H1 (cell line): ENCODE measurements at regions not wholly inside any gene's neighbourhood (a gene's known extent, or its start where the extent isn't known, plus 50 kb on each side); places are given as distances from the start of the nearest gene placed in this dataset.

Experiments
- ASH2L ChIP-seq: fragments of 200-600, 300-600 bp; sonication (generic); IDR thresholded peaks from one replicate; pipeline ENCODE4 v1.7.1; 2017; ENCODE audit warnings: low read length
- CTCF ChIP-seq, 3 experiments: IDR thresholded peaks; 1 replicate in 2 of 3; 2 replicates in 1 of 3; pipeline versions ENCODE4 v1.5.1 to v1.6.1; 2011; ENCODE audit warnings: low read length in 3 of 3, mild to moderate bottlenecking in 3 of 3, inconsistent platforms in 2 of 3, low read depth in 1 of 3, moderate library complexity in 1 of 3; ENCODE audit not compliant: insufficient read depth in 1 of 3; ENCODE audit errors: control extremely low read depth in 1 of 3
- EGR1 ChIP-seq: IDR thresholded peaks from 2 replicates; pipeline ENCODE4 v1.6.1; 2011; ENCODE audit warnings: low read depth, low read length, borderline replicate concordance
- RAD21 ChIP-seq, 2 experiments: IDR thresholded peaks in 1 of 2; conservative IDR thresholded peaks in 1 of 2; 2 replicates each; pipeline ENCODE4 v1.6.1; 2011; ENCODE audit warnings: low read depth in 2 of 2, low read length in 2 of 2, improper control_type of control experiment in 1 of 2, inconsistent platforms in 1 of 2, mild to moderate bottlenecking in 1 of 2, moderate library complexity in 1 of 2
- SRF ChIP-seq: IDR thresholded peaks from 2 replicates; pipeline ENCODE4 v1.6.1; 2011; ENCODE audit warnings: mild to moderate bottlenecking, low read depth, low read length, moderate library complexity

- TF ChIP-seq RAD21 (IDR thresholded peaks at IDR 0.05 in 1 of 2, conservative IDR thresholded peaks at IDR 0.05 in 1 of 2; ENCODE audit: low read depth in 2 of 2, low read length in 2 of 2) (no peak), ASH2L (no peak), SRF (no peak), EGR1 (no peak), CTCF (IDR thresholded peaks at IDR 0.05; ENCODE audit: control extremely low read depth in 1 of 3, insufficient read depth in 1 of 3, low read depth in 1 of 3, low read length in 3 of 3) (no peak)
Measured at GRCh38 chrX:22758807-22759481, 240.8 kb upstream of the DDX53 start (continued).
